ENCODE measurements at regions not wholly inside any gene's neighbourhood (a gene's known extent, or its start where the extent isn't known, plus 50 kb on each side); places are given as distances from the start of the nearest gene placed in this dataset.

DNA sequence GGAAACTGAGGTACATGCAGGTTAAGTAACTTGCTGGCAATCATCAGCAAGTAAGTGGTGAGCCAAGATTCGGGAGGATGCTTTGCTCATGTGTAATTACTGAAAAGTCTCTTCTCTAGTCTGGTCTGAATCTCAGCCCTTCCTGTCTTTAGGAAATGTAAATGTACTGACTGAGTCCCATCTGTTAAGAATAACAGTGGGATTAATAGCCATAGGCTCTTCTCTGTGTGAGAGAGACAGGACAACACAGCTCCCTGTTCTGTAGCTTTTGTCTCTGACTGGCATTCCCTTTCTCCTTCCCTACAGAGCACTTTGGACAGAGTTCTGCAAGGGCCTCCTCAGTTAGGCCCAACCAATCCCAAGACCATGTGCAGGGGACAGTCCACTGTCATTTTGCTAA, 131.3 kb upstream of the OGFRL1 start:
- TF ChIP-seq, protein P1, sequence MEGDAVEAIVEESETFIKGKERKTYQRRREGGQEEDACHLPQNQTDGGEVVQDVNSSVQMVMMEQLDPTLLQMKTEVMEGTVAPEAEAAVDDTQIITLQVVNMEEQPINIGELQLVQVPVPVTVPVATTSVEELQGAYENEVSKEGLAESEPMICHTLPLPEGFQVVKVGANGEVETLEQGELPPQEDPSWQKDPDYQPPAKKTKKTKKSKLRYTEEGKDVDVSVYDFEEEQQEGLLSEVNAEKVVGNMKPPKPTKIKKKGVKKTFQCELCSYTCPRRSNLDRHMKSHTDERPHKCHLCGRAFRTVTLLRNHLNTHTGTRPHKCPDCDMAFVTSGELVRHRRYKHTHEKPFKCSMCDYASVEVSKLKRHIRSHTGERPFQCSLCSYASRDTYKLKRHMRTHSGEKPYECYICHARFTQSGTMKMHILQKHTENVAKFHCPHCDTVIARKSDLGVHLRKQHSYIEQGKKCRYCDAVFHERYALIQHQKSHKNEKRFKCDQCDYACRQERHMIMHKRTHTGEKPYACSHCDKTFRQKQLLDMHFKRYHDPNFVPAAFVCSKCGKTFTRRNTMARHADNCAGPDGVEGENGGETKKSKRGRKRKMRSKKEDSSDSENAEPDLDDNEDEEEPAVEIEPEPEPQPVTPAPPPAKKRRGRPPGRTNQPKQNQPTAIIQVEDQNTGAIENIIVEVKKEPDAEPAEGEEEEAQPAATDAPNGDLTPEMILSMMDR (IDR thresholded peaks at IDR 0.05; ENCODE audit: poor library complexity): no peak
- no peak for TF ChIP-seq EZH2 (IDR thresholded peaks at IDR 0.05; ENCODE audit: borderline replicate concordance)

Data from hepatocyte (in vitro differentiated cells).